Heart right ventricle (tissue), 16 donors: ENCODE measurements at regions not wholly inside any gene's neighbourhood (a gene's known extent, or its start where the extent isn't known, plus 50 kb on each side); places are given as distances from the start of the nearest gene placed in this dataset.

Source experiments
- ATAC-seq, 8 donors: fragments of 200-7000 bp; cut with Tn5 transposase; one replicate each; pipeline ENCODE4 v1.9.1; 2020; ENCODE audit warnings: mild to moderate bottlenecking in 8 of 8, moderate library complexity in 8 of 8, moderate number of reproducible peaks in 1 of 8
- DNase-seq, 2 donors: peaks; one replicate each; pipeline ENCODE4 v3.0.0-alpha.2; 2020
- H3K27ac ChIP-seq, 10 donors: fragments of 200-600 bp; sonication (generic) in 2 of 10; one replicate each; pipeline versions ENCODE4 v1.5.0 to v1.8.0; 2020 to 2022; ENCODE audit warnings: mild to moderate bottlenecking in 3 of 10
- H3K27me3 ChIP-seq, 7 donors: fragments of 200-600 bp; one replicate each; pipeline ENCODE4 v1.8.0; 2021 to 2022; ENCODE audit warnings: mild to moderate bottlenecking in 2 of 7
- H3K36me3 ChIP-seq, 9 donors: fragments of 200-600 bp; sonication (generic) in 1 of 9; one replicate each; pipeline versions ENCODE4 v1.5.0 to v1.8.0; 2020 to 2022; ENCODE audit warnings: mild to moderate bottlenecking in 2 of 9
- H3K4me1 ChIP-seq, 9 donors: fragments of 200-600 bp; sonication (generic) in 1 of 9; one replicate each; pipeline versions ENCODE4 v1.5.0 to v1.8.0; 2020 to 2022; ENCODE audit warnings: mild to moderate bottlenecking in 4 of 9
- H3K4me3 ChIP-seq, 10 donors: fragments of 200-600 bp; sonication (generic) in 2 of 10; one replicate each; pipeline versions ENCODE4 v1.5.0 to v1.8.0; 2020 to 2022; ENCODE audit warnings: mild to moderate bottlenecking in 7 of 10, moderate library complexity in 2 of 10
- H3K9me3 ChIP-seq, 11 donors: fragments of 200-600 bp in 10 of 11; sonication (generic) in 2 of 11; one replicate each; pipeline versions ENCODE4 v1.5.0 to v1.8.0; 2013 to 2022; ENCODE audit warnings: mild to moderate bottlenecking in 2 of 11, control low read depth in 1 of 11, moderate library complexity in 1 of 11
- WGBS, 2 donors: extraction: QIAGEN DNeasy Blood & Tissue Kit; methylation state at CpG; one replicate each; pipeline ENCODE4 v1.1.7; 2013; ENCODE audit warnings: inconsistent platforms in 1 of 2; 5-methylcytosine and 5-hydroxymethylcytosine counted together
- intact Hi-C, 10 donors: fragments of 100-400 bp; cut with DNase I; formaldehyde crosslinking; loops; one replicate each; pipeline versions ENCODE4 v1.11.1 to v1.14.2; 2022
- TF ChIP-seq, protein P1 (sequence below), 9 donors: fragments of 200-600 bp; sonication (generic) in 2 of 9; IDR thresholded peaks; one replicate each; pipeline versions ENCODE4 v1.5.0 to v1.8.0; 2021 to 2022; ENCODE audit warnings: antibody characterized with exemption in 9 of 9, mild to moderate bottlenecking in 5 of 9, moderate library complexity in 1 of 9
- donor health status: Arrhythmogenic right ventricular cardiomyopathy.
- donor health status: ischemic (EF 13 %, LVEDD 7.1; RV severe dilation, severe dysfunction).
- donor health status: healthy with polysubstance abuse.
- donor health status: DM: no; HTN: yes; CAD: no.
- donor health status: DM: no; HTN: no; CAD: no.
- donor health status: ischemic (EF 25% LVEDD 6.9; RV normal size, moderate dysfunction).
- donor health status: ischemic (EF 25% LVEDD 5.7; RV mildly dilated, moderate dysfunction).
- donor health status: healthy.
- donor health status: DM: yes; HTN: yes; CAD: no.
- donor health status: Ischemic cardiomyopathy.
- donor health status: ischemic (EF 35%, LVEDD 5.7; RV mildly dilated, moderate dysfunction).
- donor health status: nonischemic (EF 11% LVEDD 7.7; RV severe dilation, severe dysfunction).
- donor health status: DM: yes; HTN: yes; CAD: no.
- donor health status: PGD.
- donor health status: ischemic (EF 29% LVEDD 5.4; RV normal size, mild dysfunction).
- donor health status: nonischemic (EF 23%, LVEDD 6.1; RV moderate dilation, normal function).

DNA sequence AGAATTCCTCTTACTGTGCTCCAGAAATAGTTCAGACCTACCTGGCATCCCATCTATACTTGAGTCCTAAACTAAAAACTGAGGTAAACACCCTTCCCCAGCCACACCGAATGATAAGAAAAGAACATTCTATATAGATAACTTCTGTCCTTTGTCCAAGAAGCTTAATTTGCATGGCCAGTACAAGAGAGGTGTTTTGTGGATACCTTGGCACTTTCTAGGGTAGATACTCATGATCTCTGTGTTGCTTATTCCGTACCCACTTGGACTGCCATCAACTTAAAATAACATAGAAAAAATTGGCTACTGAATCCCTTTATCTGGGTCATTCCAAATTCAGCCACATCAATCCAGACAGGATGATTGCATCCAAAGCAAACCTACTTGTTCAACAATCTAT, 1050.4 kb downstream of the STIM2 start:
- intact Hi-C loops = loop anchor here in 1 of 10 donors (10.0 kb wide), 1 partner anchor 824 kb away; no protein-coding TSS in a partner anchor
- Histone ChIP-seq H3K4me3 (no peak overlapping the region), H3K9me3 (peaks cover 0 to 8% (median 0%) of the 10 kb centered on the region in 11 donors), H3K27ac (no peak overlapping the region), H3K27me3 (no peaks in the 10 kb centered on the region), H3K36me3 (no peaks in the 10 kb centered on the region), H3K4me1 (peaks cover 0 to 1% (median 0%) of the 10 kb centered on the region in 9 donors)
- WGBS, 2 donors = 69 to 72% methylated on average over 2 of the region's 2 CpGs
- TF ChIP-seq, protein P1, sequence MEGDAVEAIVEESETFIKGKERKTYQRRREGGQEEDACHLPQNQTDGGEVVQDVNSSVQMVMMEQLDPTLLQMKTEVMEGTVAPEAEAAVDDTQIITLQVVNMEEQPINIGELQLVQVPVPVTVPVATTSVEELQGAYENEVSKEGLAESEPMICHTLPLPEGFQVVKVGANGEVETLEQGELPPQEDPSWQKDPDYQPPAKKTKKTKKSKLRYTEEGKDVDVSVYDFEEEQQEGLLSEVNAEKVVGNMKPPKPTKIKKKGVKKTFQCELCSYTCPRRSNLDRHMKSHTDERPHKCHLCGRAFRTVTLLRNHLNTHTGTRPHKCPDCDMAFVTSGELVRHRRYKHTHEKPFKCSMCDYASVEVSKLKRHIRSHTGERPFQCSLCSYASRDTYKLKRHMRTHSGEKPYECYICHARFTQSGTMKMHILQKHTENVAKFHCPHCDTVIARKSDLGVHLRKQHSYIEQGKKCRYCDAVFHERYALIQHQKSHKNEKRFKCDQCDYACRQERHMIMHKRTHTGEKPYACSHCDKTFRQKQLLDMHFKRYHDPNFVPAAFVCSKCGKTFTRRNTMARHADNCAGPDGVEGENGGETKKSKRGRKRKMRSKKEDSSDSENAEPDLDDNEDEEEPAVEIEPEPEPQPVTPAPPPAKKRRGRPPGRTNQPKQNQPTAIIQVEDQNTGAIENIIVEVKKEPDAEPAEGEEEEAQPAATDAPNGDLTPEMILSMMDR (IDR thresholded peaks at IDR 0.05) = no peak
- DNase-seq (no peak), ATAC-seq (no peak)

DNA sequence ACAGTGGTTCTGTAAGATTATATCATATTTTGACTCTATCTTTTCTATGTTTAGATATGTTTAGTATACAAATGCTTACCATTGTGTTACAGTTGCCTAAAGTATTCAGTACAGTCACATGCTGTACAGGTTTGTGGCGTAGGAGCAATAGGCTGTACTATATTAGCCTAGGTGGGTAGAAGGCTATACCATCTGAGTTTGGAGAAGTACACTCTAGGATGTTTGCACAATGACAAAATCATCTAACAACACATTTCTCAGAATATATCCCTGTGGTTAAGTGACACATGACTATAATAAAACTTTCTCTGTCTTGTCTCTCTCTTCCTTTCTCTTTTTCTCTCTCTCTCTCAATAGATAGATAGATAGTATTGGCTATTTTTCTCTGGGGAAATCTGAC, 1053.1 kb downstream of the STIM2 start:
- no peaks in the 10 kb centered on the region for H3K27me3 ChIP-seq
- intact Hi-C loops = loop anchor here in 1 of 10 donors (10.0 kb wide), 1 partner anchor 821 kb away; no protein-coding TSS in a partner anchor
- 78 to 91% methylated on average over 1 of the region's 1 CpG for WGBS, 2 donors
- H3K9me3 ChIP-seq = peaks cover 0 to 8% (median 0%) of the 10 kb centered on the region in 11 donors
- TF ChIP-seq, protein P1 (IDR thresholded peaks at IDR 0.05) = no peak
- peaks cover 0 to 14% (median 0%) of the 10 kb centered on the region in 9 donors for H3K4me1 ChIP-seq
- no peaks in the 10 kb centered on the region for H3K36me3 ChIP-seq
- DNase-seq (no peak), ATAC-seq (no peak)
- H3K4me3 ChIP-seq = no peak overlapping the region
- no peak overlapping the region for H3K27ac ChIP-seq

DNA sequence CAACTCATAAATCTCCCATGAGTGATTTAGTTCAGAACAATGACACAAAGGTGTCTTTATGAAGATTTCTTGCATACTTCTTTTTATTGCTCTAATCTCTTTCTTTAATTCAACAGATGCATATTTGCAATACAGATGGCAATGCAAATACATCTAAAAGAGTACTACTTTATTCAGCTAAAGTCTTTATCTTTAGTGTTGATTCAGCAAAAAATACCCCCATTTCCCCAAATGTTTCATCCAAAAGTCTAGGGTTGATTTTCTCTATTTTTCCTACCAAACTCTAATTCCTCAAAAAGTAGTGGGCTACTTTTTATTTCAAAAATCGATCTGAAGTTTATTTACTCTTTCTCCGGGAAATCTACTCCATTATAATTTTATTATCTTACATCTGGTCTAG, 1055.2 kb downstream of the STIM2 start:
- Histone ChIP-seq H3K27me3 (no peaks in the 10 kb centered on the region), H3K36me3 (no peaks in the 10 kb centered on the region), H3K4me3 (no peak overlapping the region), H3K9me3 (peaks cover 0 to 8% (median 0%) of the 10 kb centered on the region in 11 donors), H3K4me1 (peaks cover 0 to 19% (median 2%) of the 10 kb centered on the region in 9 donors), H3K27ac (no peak overlapping the region)
- DNase-seq (no peak), ATAC-seq (no peak)
- intact Hi-C loops = loop anchor here in 1 of 10 donors (10.0 kb wide), 1 partner anchor 819 kb away; no protein-coding TSS in a partner anchor
- 85 to 91% methylated on average over 2 of the region's 2 CpGs for WGBS, 2 donors
- TF ChIP-seq, protein P1 (IDR thresholded peaks at IDR 0.05) = no peak

DNA sequence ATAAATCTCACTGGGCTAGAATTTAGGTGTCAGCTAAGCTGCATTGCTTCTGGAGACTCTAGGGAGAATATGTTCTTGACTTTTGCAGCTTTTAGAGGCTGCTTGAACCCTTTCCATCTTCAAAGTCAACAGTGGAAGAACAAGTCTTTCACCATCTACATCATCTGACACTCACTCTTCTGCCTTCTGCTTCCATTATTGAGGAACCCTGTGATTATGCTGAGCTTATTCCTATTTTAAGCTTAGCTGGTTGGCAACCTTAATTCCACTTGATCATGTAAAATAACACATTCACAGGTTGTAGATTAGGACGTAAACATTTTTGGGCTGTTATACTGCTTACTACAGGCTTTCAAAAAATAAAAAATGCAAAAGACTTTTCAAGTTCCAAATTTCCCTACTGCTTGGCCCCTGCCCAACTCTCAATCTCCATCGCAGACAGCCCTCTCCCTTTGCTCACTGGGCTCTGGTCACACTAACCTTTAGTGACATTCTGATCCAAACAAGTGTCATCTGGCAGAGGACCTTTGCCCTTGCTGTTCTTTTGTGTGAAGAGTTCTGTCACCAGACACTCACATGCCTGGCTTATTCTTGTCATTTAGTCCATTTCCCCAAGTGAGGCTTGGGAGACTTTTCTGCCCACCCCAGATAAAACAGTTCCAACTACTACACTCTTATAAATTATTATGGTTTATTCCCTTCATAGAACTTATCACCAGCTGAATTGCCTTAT, 1056.0 kb downstream of the STIM2 start:
- intact Hi-C loops = loop anchor here in 1 of 10 donors (10.0 kb wide), 1 partner anchor 818 kb away; no protein-coding TSS in a partner anchor
- no peaks in the 10 kb centered on the region for H3K36me3 ChIP-seq
- no peak for DNase-seq
- peaks cover 0 to 27% (median 7%) of the 10 kb centered on the region in 9 donors for H3K4me1 ChIP-seq
- H3K4me3 ChIP-seq = no peak overlapping the region
- H3K27ac ChIP-seq = peak overlapping the region in 2 of 10 donors; percentile 2 to 9
- H3K27me3 ChIP-seq = no peaks in the 10 kb centered on the region
- ATAC-seq = peak in 4 of 8 donors; percentile 38 to 82 (median 51)
- 23 to 27% methylated on average over 2 of the region's 2 CpGs for WGBS, 2 donors
- TF ChIP-seq, protein P1 (IDR thresholded peaks at IDR 0.05) = no peak
- H3K9me3 ChIP-seq = peaks cover 0 to 8% (median 0%) of the 10 kb centered on the region in 11 donors
